MM.1S (cell line): ENCODE measurements at regions not wholly inside any gene's neighbourhood (a gene's known extent, or its start where the extent isn't known, plus 50 kb on each side); places are given as distances from the start of the nearest gene placed in this dataset.
"Not testable (repeated sequence)": the region's sequence is repeated elsewhere in the genome, so short reads cannot be mapped to it uniquely, and the experiment has no call there.

Experiments used
- DNase-seq: peaks from one replicate; pipeline ENCODE4 v3.0.0-alpha.2; 2015
- H2AFZ ChIP-seq: fragments of 300-600 bp; sonication (generic); 2 replicates; pipeline ENCODE4 v1.6.0; 2016; ENCODE audit warnings: antibody characterized with exemption, low read length
- H3F3A ChIP-seq: fragments of 300-600 bp; sonication (generic); 2 replicates; pipeline ENCODE4 v1.6.1; 2016; ENCODE audit warnings: mild to moderate bottlenecking, antibody characterized with exemption, low read length, moderate library complexity, mixed read lengths; ENCODE audit not compliant: insufficient read depth
- H3K27ac ChIP-seq: fragments of 300-600 bp; sonication (generic); 2 replicates; pipeline ENCODE4 v1.5.1; 2016; ENCODE audit warnings: mild to moderate bottlenecking, low read length
- H3K27me3 ChIP-seq: fragments of 300-600 bp; sonication (generic); replicated peaks from 2 replicates; pipeline ENCODE4 v1.6.0; 2016; ENCODE audit warnings: low read length; ENCODE audit not compliant: insufficient read depth
- H3K36me3 ChIP-seq: fragments of 300-600 bp; sonication (generic); replicated peaks from 2 replicates; pipeline ENCODE4 v1.6.1; 2016; ENCODE audit warnings: mild to moderate bottlenecking, low read length, mixed read lengths; ENCODE audit not compliant: insufficient read depth
- H3K4me1 ChIP-seq: fragments of 300-600 bp; sonication (generic); 2 replicates; pipeline ENCODE4 v1.6.1; 2016; ENCODE audit warnings: low read length, mixed read lengths
- H3K4me2 ChIP-seq: fragments of 300-600 bp; sonication (generic); 2 replicates; pipeline ENCODE4 v1.6.0; 2016; ENCODE audit warnings: low read depth, low read length
- H3K4me3 ChIP-seq: fragments of 300-600 bp; sonication (generic); 2 replicates; pipeline ENCODE4 v1.5.1; 2016; ENCODE audit warnings: low read length, mixed read lengths
- H3K79me2 ChIP-seq: fragments of 300-600 bp; sonication (generic); 2 replicates; pipeline ENCODE4 v1.6.1; 2016; ENCODE audit warnings: mixed run types, low read length, mixed read lengths
- H3K9ac ChIP-seq: fragments of 300-600 bp; sonication (generic); 2 replicates; pipeline ENCODE4 v1.6.1; 2016; ENCODE audit warnings: low read length, mixed read lengths
- H3K9me2 ChIP-seq: fragments of 300-600 bp; sonication (generic); replicated peaks from 2 replicates; pipeline ENCODE4 v1.6.1; 2016; ENCODE audit warnings: mild to moderate bottlenecking, low read length, mixed read lengths; ENCODE audit not compliant: insufficient read depth
- H3K9me3 ChIP-seq: fragments of 300-600 bp; sonication (generic); replicated peaks from 2 replicates; pipeline ENCODE4 v1.6.1; 2016; ENCODE audit warnings: mild to moderate bottlenecking, low read length, mixed read lengths; ENCODE audit not compliant: insufficient read depth
- H4K20me1 ChIP-seq: fragments of 300-600 bp; sonication (generic); 2 replicates; pipeline ENCODE4 v1.6.1; 2016; ENCODE audit warnings: mild to moderate bottlenecking, low read length, moderate library complexity, mixed read lengths; ENCODE audit not compliant: insufficient read depth

- not testable (repeated sequence) for H3K27me3 ChIP-seq
Observed at GRCh38 chr9:62862180-62862579, 1672.3 kb downstream of the SPATA31A7 start.

GRCh38 chr9:62863319-62863718 lies 1673.5 kb downstream of the SPATA31A7 start:
- H3K27me3 ChIP-seq, H3K9me3 ChIP-seq, H3K36me3 ChIP-seq, H3K9me2 ChIP-seq, DNase-seq, H3K4me3 ChIP-seq, H4K20me1 ChIP-seq, H2AFZ ChIP-seq, H3K4me2 ChIP-seq, H3K27ac ChIP-seq, H3K9ac ChIP-seq, H3K79me2 ChIP-seq, H3F3A ChIP-seq, H3K4me1 ChIP-seq: not testable (repeated sequence)

More at GRCh38 chr9:62862180-62862579, 1672.3 kb downstream of the SPATA31A7 start:
- not testable (repeated sequence) for H3K4me2 ChIP-seq, H3K4me1 ChIP-seq, H2AFZ ChIP-seq, H3K9me3 ChIP-seq, H3K4me3 ChIP-seq, H3K9me2 ChIP-seq, H3F3A ChIP-seq, H3K79me2 ChIP-seq, DNase-seq, H3K9ac ChIP-seq, H3K27ac ChIP-seq, H3K36me3 ChIP-seq, H4K20me1 ChIP-seq

GRCh38 chr9:62863867-62864266 lies 1674.0 kb downstream of the SPATA31A7 start:
- not testable (repeated sequence) for H3K27ac ChIP-seq, H3K9me2 ChIP-seq, H3F3A ChIP-seq, H3K27me3 ChIP-seq, H3K4me3 ChIP-seq, H3K36me3 ChIP-seq, H3K79me2 ChIP-seq, H3K9me3 ChIP-seq, DNase-seq, H3K4me2 ChIP-seq, H2AFZ ChIP-seq, H3K4me1 ChIP-seq, H3K9ac ChIP-seq, H4K20me1 ChIP-seq

GRCh38 chr9:62864481-62865469 lies 1674.9 kb downstream of the SPATA31A7 start:
- not testable (repeated sequence) for H3K9me3 ChIP-seq, H3K27ac ChIP-seq, H3K9me2 ChIP-seq, H3K4me2 ChIP-seq, H3K4me1 ChIP-seq, H3K79me2 ChIP-seq, H2AFZ ChIP-seq, H3K36me3 ChIP-seq, H3K27me3 ChIP-seq, H4K20me1 ChIP-seq, DNase-seq, H3F3A ChIP-seq, H3K4me3 ChIP-seq, H3K9ac ChIP-seq

GRCh38 chr9:62869061-62869460 lies 1679.2 kb downstream of the SPATA31A7 start:
- not testable (repeated sequence) for H2AFZ ChIP-seq, H3K27ac ChIP-seq, DNase-seq, H3K4me3 ChIP-seq, H3K9me2 ChIP-seq, H3K9me3 ChIP-seq, H3K4me1 ChIP-seq, H3K36me3 ChIP-seq, H3K4me2 ChIP-seq, H3K9ac ChIP-seq, H3K27me3 ChIP-seq, H4K20me1 ChIP-seq, H3F3A ChIP-seq, H3K79me2 ChIP-seq

- not testable (repeated sequence) for H3K4me3 ChIP-seq, H3K27me3 ChIP-seq, H3K27ac ChIP-seq, DNase-seq, H2AFZ ChIP-seq, H3K4me1 ChIP-seq, H3K4me2 ChIP-seq, H4K20me1 ChIP-seq, H3K79me2 ChIP-seq, H3K9ac ChIP-seq, H3K9me3 ChIP-seq, H3K9me2 ChIP-seq, H3K36me3 ChIP-seq, H3F3A ChIP-seq
Observed at GRCh38 chr9:62871765-62872164, 1681.9 kb downstream of the SPATA31A7 start.

GRCh38 chr9:62874213-62874612 lies 1684.4 kb downstream of the SPATA31A7 start:
- not testable (repeated sequence) for H4K20me1 ChIP-seq, DNase-seq, H3K36me3 ChIP-seq, H3K4me3 ChIP-seq, H3K79me2 ChIP-seq, H3K9ac ChIP-seq, H3K27ac ChIP-seq, H3K4me1 ChIP-seq, H3K9me3 ChIP-seq, H2AFZ ChIP-seq, H3K27me3 ChIP-seq, H3K4me2 ChIP-seq, H3K9me2 ChIP-seq, H3F3A ChIP-seq
